Mesodermal cell (in vitro differentiated cells): ENCODE measurements at regions not wholly inside any gene's neighbourhood (a gene's known extent, or its start where the extent isn't known, plus 50 kb on each side); places are given as distances from the start of the nearest gene placed in this dataset.

Experiments used
- H3K27ac ChIP-seq: 2 replicates; pipeline ENCODE4 v1.7.0; 2013; ENCODE audit warnings: mild to moderate bottlenecking, low read depth, low read length, moderate library complexity; ENCODE audit not compliant: severe bottlenecking
- H3K36me3 ChIP-seq: 2 replicates; pipeline ENCODE4 v1.7.1; 2013; ENCODE audit warnings: mild to moderate bottlenecking, low read length, moderate library complexity; ENCODE audit not compliant: control insufficient read depth, insufficient read depth
- H3K4me1 ChIP-seq: one replicate; pipeline ENCODE4 v1.7.1; 2013; ENCODE audit warnings: mild to moderate bottlenecking, low read length; ENCODE audit not compliant: insufficient read depth, control insufficient read depth, poor library complexity, severe bottlenecking
- H3K4me3 ChIP-seq: 2 replicates; pipeline ENCODE4 v1.7.0; 2013; ENCODE audit warnings: low read length, control low read depth, mild to moderate bottlenecking; ENCODE audit not compliant: insufficient read depth, poor library complexity, severe bottlenecking; ENCODE audit errors: extremely low read depth
- H3K9me3 ChIP-seq: 2 replicates; pipeline ENCODE4 v1.7.1; 2013; ENCODE audit warnings: mild to moderate bottlenecking, low read length, moderate library complexity; ENCODE audit not compliant: control insufficient read depth
- WGBS, 2 experiments: methylation state at CpG; one replicate each; pipeline ENCODE4 v1.1.5; 2013; ENCODE audit warnings: missing lambda C conversion rate in 2 of 2; ENCODE audit not compliant: insufficient coverage in 2 of 2; 5-methylcytosine and 5-hydroxymethylcytosine counted together

- no peak overlapping the region for H3K27ac ChIP-seq
- no peaks in the 10 kb centered on the region for H3K36me3 ChIP-seq
- no peaks in the 10 kb centered on the region for H3K4me1 ChIP-seq
- 80 to 88% methylated on average over 1 of the region's 2 CpGs for WGBS, 2 experiments
- H3K9me3 ChIP-seq = no peaks in the 10 kb centered on the region
- no peak overlapping the region for H3K4me3 ChIP-seq
These were observed 440.8 kb downstream of the ZNF385D start for GRCh38 chr3:21310161-21310560.

- Histone ChIP-seq H3K27ac (no peak overlapping the region), H3K4me1 (no peaks in the 10 kb centered on the region), H3K36me3 (no peaks in the 10 kb centered on the region), H3K4me3 (no peak overlapping the region), H3K9me3 (no peaks in the 10 kb centered on the region)
- no CpG with 5 or more reads among the region's 1 CpG for WGBS, 2 experiments
These were observed 453.7 kb downstream of the ZNF385D start for GRCh38 chr3:21297304-21297703.

DNA sequence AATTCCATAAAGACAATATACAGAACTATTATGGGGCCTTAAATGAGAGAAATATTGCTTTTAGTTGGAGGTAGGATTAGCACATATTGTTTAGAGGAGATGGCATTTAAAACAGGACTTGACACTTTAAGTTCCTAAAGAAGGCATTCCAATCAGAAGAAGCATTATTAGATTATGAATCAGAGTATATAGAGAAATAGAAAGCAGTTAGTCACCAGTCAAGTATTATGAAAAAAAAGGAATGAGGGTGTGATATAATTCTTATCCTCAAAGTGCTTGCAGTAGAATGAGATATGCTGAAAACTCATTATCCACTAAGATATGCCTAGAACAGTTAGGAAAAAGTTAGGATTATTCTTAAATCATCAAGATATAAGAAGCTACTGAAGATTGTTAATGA, 456.2 kb downstream of the ZNF385D start:
- H3K4me3 ChIP-seq = no peak overlapping the region
- no peaks in the 10 kb centered on the region for H3K9me3 ChIP-seq
- no peaks in the 10 kb centered on the region for H3K36me3 ChIP-seq
- no peaks in the 10 kb centered on the region for H3K4me1 ChIP-seq
- no peak overlapping the region for H3K27ac ChIP-seq

GRCh38 chr3:21292971-21293370, 458.0 kb downstream of the ZNF385D start:
- Histone ChIP-seq H3K27ac (no peak overlapping the region), H3K36me3 (no peaks in the 10 kb centered on the region), H3K4me3 (no peak overlapping the region), H3K9me3 (no peaks in the 10 kb centered on the region), H3K4me1 (no peaks in the 10 kb centered on the region)
- WGBS, 2 experiments = 100% methylated on average over 2 of the region's 2 CpGs; no CpG with 5 or more reads in 1 of the 2 experiments

DNA sequence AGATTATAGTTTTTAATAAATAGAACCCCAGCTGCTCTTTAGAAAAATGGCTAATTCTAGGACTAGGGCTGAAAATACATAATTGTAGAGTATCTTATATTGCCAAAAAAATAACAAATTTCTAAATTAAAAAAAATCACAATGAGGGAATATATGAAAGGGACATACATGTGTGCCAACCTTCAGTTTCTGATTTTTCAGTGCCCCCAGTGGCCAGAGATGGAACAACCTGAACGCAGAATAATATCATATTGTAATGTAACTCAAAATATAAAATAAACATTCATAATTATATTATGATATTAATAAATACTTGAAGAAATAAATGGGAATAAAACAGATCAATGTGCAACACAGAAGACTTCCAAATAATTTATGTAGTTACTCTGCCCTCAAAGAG, 460.5 kb downstream of the ZNF385D start:
- Histone ChIP-seq H3K27ac (no peak overlapping the region), H3K4me1 (no peaks in the 10 kb centered on the region), H3K4me3 (no peak overlapping the region), H3K9me3 (no peaks in the 10 kb centered on the region), H3K36me3 (no peaks in the 10 kb centered on the region)
- no CpG with 5 or more reads among the region's 1 CpG for WGBS, 2 experiments

DNA sequence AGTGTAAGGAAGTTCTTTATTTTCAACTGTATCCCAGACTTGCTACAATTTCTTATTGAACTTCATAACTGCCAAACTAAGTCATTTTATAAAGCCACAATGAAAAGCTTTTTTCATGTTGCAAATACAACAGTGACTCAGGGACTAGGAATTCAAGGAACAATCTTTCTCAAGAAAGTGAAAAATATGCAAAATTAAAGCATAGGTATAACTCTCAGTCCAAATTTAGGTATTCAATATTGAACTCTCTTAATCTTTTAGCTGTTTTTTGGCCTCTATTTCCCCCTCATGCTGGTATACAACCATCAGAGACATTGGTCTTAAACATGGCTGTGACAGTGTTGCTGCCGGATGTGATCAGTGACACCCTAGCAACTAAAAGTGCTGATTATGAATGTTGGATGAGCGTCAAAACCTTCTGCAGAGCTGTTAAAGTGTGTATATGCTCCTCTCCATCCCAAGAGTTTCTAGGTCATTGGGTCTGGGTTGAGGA, 476.9 kb downstream of the ZNF385D start:
- Histone ChIP-seq H3K4me3 (no peak overlapping the region), H3K36me3 (no peaks in the 10 kb centered on the region), H3K4me1 (no peaks in the 10 kb centered on the region), H3K27ac (no peak overlapping the region), H3K9me3 (peaks cover 12% of the 10 kb centered on the region)
- WGBS, 2 experiments = 100% methylated on average over 1 of the region's 2 CpGs; no CpG with 5 or more reads in 1 of the 2 experiments

- peaks cover 12% of the 10 kb centered on the region for H3K9me3 ChIP-seq
- H3K27ac ChIP-seq = no peak overlapping the region
These were observed 477.6 kb downstream of the ZNF385D start for GRCh38 chr3:21273259-21274025.

DNA sequence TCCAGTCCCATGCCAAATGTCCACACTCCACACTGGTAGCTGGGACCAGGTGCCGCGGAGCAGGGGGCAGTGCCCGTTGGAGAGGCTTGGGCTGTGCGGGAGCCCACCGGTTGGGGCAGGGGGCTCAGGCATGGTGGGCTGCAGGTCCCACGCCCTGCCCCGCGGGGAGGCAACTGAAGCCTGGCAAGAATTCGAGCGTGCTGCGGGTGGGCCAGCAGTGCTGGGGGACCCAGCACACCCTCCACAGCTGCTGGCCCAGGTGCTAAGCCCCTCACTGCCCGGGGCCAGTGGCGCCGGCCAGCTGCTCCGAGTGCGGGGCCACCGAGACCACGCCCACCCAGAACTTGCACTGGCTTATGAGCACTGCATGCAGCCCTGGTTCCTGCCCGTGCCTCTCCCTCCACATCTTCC, 479.4 kb downstream of the ZNF385D start:
- H3K4me1 ChIP-seq = no peaks in the 10 kb centered on the region
- H3K4me3 ChIP-seq = no peak overlapping the region
- no peaks in the 10 kb centered on the region for H3K36me3 ChIP-seq
- H3K9me3 ChIP-seq = peaks cover 12% of the 10 kb centered on the region
- WGBS, 2 experiments = 98% methylated on average over 14 to 18 of the region's 19 CpGs
- H3K27ac ChIP-seq = no peak overlapping the region

More at GRCh38 chr3:21273259-21274025, 477.6 kb downstream of the ZNF385D start:
- Histone ChIP-seq H3K4me1 (no peaks in the 10 kb centered on the region), H3K4me3 (no peak overlapping the region), H3K36me3 (no peaks in the 10 kb centered on the region)
- 72 to 95% methylated on average over 3 of the region's 4 CpGs for WGBS, 2 experiments

DNA sequence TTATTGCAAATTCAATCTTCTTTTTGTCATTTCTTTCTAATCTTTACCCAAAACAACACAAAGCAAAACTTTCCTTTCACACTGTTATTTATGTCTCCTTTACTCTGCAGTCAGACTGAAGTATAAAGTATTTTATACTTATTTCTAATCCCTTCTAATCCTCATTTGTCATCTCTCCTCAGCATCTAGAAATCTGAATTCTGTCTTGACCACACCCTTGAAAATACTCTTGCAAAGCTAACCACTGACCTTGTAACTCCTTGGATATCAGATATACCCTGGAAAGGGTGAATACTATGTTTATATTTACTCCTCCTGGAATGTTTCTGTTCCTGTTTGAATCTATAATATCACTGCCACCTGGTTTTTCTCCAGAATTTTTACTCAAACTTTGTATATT, 481.1 kb downstream of the ZNF385D start:
- Histone ChIP-seq H3K4me1 (no peaks in the 10 kb centered on the region), H3K4me3 (no peak overlapping the region), H3K36me3 (no peaks in the 10 kb centered on the region), H3K27ac (no peak overlapping the region), H3K9me3 (peaks cover 12% of the 10 kb centered on the region)

DNA sequence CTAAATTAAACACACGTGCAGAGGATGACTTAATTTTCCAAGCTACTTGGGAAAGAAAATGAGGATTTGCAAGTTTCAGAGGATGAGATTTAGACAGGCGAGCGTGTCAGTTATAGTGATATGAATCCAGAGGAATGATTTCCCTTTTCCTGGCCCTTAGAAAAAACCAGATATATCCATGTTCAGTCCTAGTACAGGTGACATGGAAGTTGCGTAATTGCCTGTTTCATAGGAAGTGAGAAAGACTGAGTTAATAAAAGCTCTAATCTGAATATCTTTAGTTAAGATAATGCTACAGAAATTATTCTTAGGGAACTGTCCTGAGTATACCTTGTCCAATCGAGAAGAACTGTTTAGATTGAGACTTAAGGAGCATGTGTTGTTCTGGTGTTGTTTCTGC, 490.5 kb downstream of the ZNF385D start:
- Histone ChIP-seq H3K36me3 (no peaks in the 10 kb centered on the region), H3K4me1 (no peaks in the 10 kb centered on the region), H3K27ac (no peak overlapping the region), H3K9me3 (no peaks in the 10 kb centered on the region), H3K4me3 (no peak overlapping the region)
- 87 to 90% methylated on average over 2 to 3 of the region's 5 CpGs for WGBS, 2 experiments

GRCh38 chr3:21259896-21260295, 491.1 kb downstream of the ZNF385D start:
- no peaks in the 10 kb centered on the region for H3K36me3 ChIP-seq
- no peaks in the 10 kb centered on the region for H3K4me1 ChIP-seq
- 43 to 45% methylated on average over 2 of the region's 3 CpGs for WGBS, 2 experiments
- H3K4me3 ChIP-seq = no peak overlapping the region
- H3K27ac ChIP-seq = no peak overlapping the region
- H3K9me3 ChIP-seq = no peaks in the 10 kb centered on the region
